ENCODE measurements at regions not wholly inside any gene's neighbourhood (a gene's known extent, or its start where the extent isn't known, plus 50 kb on each side); places are given as distances from the start of the nearest gene placed in this dataset.

GRCh38 chr1:29752141-29752540 is 515.8 kb downstream of the PTPRU start:
- DNase-seq (ENCODE audit: low read depth in 1 of 2, low spot score in 1 of 2) = no peak
- H3K27ac ChIP-seq = no peak overlapping the region
- ATAC-seq = no peak
- no peak overlapping the region for H3K4me2 ChIP-seq
- no peak overlapping the region for H3K4me3 ChIP-seq
- TF ChIP-seq, protein P1, sequence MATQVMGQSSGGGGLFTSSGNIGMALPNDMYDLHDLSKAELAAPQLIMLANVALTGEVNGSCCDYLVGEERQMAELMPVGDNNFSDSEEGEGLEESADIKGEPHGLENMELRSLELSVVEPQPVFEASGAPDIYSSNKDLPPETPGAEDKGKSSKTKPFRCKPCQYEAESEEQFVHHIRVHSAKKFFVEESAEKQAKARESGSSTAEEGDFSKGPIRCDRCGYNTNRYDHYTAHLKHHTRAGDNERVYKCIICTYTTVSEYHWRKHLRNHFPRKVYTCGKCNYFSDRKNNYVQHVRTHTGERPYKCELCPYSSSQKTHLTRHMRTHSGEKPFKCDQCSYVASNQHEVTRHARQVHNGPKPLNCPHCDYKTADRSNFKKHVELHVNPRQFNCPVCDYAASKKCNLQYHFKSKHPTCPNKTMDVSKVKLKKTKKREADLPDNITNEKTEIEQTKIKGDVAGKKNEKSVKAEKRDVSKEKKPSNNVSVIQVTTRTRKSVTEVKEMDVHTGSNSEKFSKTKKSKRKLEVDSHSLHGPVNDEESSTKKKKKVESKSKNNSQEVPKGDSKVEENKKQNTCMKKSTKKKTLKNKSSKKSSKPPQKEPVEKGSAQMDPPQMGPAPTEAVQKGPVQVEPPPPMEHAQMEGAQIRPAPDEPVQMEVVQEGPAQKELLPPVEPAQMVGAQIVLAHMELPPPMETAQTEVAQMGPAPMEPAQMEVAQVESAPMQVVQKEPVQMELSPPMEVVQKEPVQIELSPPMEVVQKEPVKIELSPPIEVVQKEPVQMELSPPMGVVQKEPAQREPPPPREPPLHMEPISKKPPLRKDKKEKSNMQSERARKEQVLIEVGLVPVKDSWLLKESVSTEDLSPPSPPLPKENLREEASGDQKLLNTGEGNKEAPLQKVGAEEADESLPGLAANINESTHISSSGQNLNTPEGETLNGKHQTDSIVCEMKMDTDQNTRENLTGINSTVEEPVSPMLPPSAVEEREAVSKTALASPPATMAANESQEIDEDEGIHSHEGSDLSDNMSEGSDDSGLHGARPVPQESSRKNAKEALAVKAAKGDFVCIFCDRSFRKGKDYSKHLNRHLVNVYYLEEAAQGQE (IDR thresholded peaks at IDR 0.05) = peak; percentile 73
- TF ChIP-seq FOSL2 (IDR thresholded peaks at IDR 0.05) (no peak), FOSL2 (CRISPR knock-in tag; IDR thresholded peaks at IDR 0.05) (no peak)
- ChIA-PET CTCF (no interaction called here), POLR2A (no interaction called here)
- no peak for FAIRE-seq
- H3K9me3 ChIP-seq = no peaks in the 10 kb centered on the region
- WGBS (ENCODE audit: missing lambda C conversion rate) = 63% methylated on average over 8 of the region's 8 CpGs
- no peaks in the 10 kb centered on the region for H3K4me1 ChIP-seq

- 43% methylated on average over 5 of the region's 6 CpGs for whole genome bisulfite sequencing (ENCODE audit: missing lambda C conversion rate)
- CTCF ChIA-PET = interaction anchor here (0.5 to 1.5 kb wide), 2 partner anchors 10 to 362 kb away, joined by 3 to 4 read pairs; no protein-coding TSS in a partner anchor
- DNase-seq (ENCODE audit: low read depth in 1 of 2, low spot score in 1 of 2) (no peak), ATAC-seq (no peak), FAIRE-seq (no peak)
- H3K9me3 ChIP-seq = no peaks in the 10 kb centered on the region
- POLR2A ChIA-PET = no interaction called here
- H3K4me1 ChIP-seq = no peaks in the 10 kb centered on the region
- no peak overlapping the region for H3K27ac ChIP-seq
- no peak overlapping the region for H3K4me3 ChIP-seq
- H3K4me2 ChIP-seq = no peak overlapping the region
- no peak for TF ChIP-seq ZC3H11A (IDR thresholded peaks at IDR 0.05)
- no peak for TF ChIP-seq NFE2L2 (conservative IDR thresholded peaks at IDR 0.05; ENCODE audit: low read length)
These were observed 513.0 kb downstream of the PTPRU start for GRCh38 chr1:29749024-29749945.

DNA sequence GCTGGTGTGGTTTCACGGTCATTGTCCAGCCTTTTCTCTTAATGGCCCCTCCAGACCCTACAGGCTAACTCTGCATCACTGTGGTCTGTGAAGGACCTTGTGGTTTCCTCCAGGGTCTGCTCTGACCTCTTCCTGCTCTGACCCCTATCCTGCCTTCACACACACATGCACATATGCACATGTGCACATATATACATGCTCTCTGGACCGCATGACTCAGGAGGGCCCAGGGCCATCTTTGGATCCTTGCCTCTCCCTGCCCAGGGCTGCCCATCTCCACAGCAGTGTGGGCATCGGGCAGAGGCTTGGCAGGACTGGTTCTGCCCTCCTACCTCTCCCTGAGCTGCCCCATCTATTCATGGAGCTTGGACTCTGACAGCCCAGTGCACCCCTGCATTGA is 510.9 kb downstream of the PTPRU start:
- Histone ChIP-seq H3K9me3 (no peaks in the 10 kb centered on the region), H3K27ac (no peak overlapping the region), H3K4me2 (no peak overlapping the region), H3K4me1 (no peaks in the 10 kb centered on the region), H3K4me3 (no peak overlapping the region)
- POLR2A ChIA-PET = no interaction called here
- WGBS (ENCODE audit: missing lambda C conversion rate) = 54% methylated on average over 3 of the region's 3 CpGs
- no peak for FAIRE-seq
- CTCF ChIA-PET = no interaction called here
- DNase-seq (ENCODE audit: low read depth in 1 of 2, low spot score in 1 of 2) = no peak
- no peak for ATAC-seq
- TF ChIP-seq, protein P2, sequence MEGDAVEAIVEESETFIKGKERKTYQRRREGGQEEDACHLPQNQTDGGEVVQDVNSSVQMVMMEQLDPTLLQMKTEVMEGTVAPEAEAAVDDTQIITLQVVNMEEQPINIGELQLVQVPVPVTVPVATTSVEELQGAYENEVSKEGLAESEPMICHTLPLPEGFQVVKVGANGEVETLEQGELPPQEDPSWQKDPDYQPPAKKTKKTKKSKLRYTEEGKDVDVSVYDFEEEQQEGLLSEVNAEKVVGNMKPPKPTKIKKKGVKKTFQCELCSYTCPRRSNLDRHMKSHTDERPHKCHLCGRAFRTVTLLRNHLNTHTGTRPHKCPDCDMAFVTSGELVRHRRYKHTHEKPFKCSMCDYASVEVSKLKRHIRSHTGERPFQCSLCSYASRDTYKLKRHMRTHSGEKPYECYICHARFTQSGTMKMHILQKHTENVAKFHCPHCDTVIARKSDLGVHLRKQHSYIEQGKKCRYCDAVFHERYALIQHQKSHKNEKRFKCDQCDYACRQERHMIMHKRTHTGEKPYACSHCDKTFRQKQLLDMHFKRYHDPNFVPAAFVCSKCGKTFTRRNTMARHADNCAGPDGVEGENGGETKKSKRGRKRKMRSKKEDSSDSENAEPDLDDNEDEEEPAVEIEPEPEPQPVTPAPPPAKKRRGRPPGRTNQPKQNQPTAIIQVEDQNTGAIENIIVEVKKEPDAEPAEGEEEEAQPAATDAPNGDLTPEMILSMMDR (IDR thresholded peaks at IDR 0.05) = no peak
- TF ChIP-seq EHMT2 (IDR thresholded peaks at IDR 0.05; ENCODE audit: low read depth) (no peak), RCOR1 (IDR thresholded peaks at IDR 0.05; ENCODE audit: low read depth, low read length) (no peak), HMGXB4 (CRISPR knock-in tag; IDR thresholded peaks at IDR 0.05; ENCODE audit: borderline replicate concordance) (no peak), MAX (IDR thresholded peaks at IDR 0.05) (no peak), SMC3 (IDR thresholded peaks at IDR 0.05) (no peak), CHD2 (IDR thresholded peaks at IDR 0.05; ENCODE audit: low read length, partially characterized antibody) (no peak), CEBPB (IDR thresholded peaks at IDR 0.05) (no peak), KDM1A (IDR thresholded peaks at IDR 0.05; ENCODE audit: low read depth) (no peak), CHD4 (IDR thresholded peaks at IDR 0.05; ENCODE audit: borderline replicate concordance) (no peak), ELK1 (IDR thresholded peaks at IDR 0.05; ENCODE audit: low read depth, low read length) (no peak), JUNB (IDR thresholded peaks at IDR 0.05) (no peak), RAD21 (conservative IDR thresholded peaks at IDR 0.05 in 1 of 2, IDR thresholded peaks at IDR 0.05 in 1 of 2) (no peak), ZSCAN20 (CRISPR knock-in tag; IDR thresholded peaks at IDR 0.05) (no peak), USF2 (IDR thresholded peaks at IDR 0.05) (no peak), POLR2AphosphoS2 (conservative IDR thresholded peaks at IDR 0.05; ENCODE audit: low read length) (no peak)
